ENCODE measurements at regions not wholly inside any gene's neighbourhood (a gene's known extent, or its start where the extent isn't known, plus 50 kb on each side); places are given as distances from the start of the nearest gene placed in this dataset.

- Histone ChIP-seq H3K79me2 (ENCODE audit: insufficient read depth, low read length) (no peaks in the 10 kb centered on the region), H4K20me1 (ENCODE audit: insufficient read depth, low read length, poor library complexity, severe bottlenecking) (no peaks in the 10 kb centered on the region), H3K9me3 (ENCODE audit: insufficient read depth, low read depth, low read length) (no peaks in the 10 kb centered on the region), H2AFZ (ENCODE audit: low read length) (no peak overlapping the region), H3K4me2 (ENCODE audit: low read depth, low read length, poor library complexity, severe bottlenecking) (no peak overlapping the region), H3K36me3 (ENCODE audit: insufficient read depth, low read length) (no peaks in the 10 kb centered on the region), H3K4me3 (ENCODE audit: low read length, poor library complexity, severe bottlenecking) (no peak overlapping the region), H3F3A (ENCODE audit: low read depth) (no peaks in the 10 kb centered on the region), H3K9ac (ENCODE audit: low read depth, low read length, poor library complexity, severe bottlenecking) (no peak overlapping the region), H3K9me2 (replicated peaks; ENCODE audit: low read depth, low read length) (no peaks in the 10 kb centered on the region), H3K27me3 (ENCODE audit: insufficient read depth, low read length, poor library complexity, severe bottlenecking) (no peaks in the 10 kb centered on the region), H3K4me1 (ENCODE audit: insufficient read depth, low read length, poor library complexity, severe bottlenecking) (no peaks in the 10 kb centered on the region)
- TF ChIP-seq CTCF (conservative IDR thresholded peaks at IDR 0.05; ENCODE audit: low read length), result no peak
- TF ChIP-seq EZH2phosphoT487 (IDR thresholded peaks at IDR 0.05; ENCODE audit: borderline replicate concordance), result no peak
Observed at GRCh38 chr7:121697731-121698316, 175.1 kb upstream of the PTPRZ1 start.

- Histone ChIP-seq H3K9me3 (ENCODE audit: insufficient read depth, low read depth, low read length) (no peaks in the 10 kb centered on the region), H3F3A (ENCODE audit: low read depth) (no peaks in the 10 kb centered on the region), H3K36me3 (ENCODE audit: insufficient read depth, low read length) (no peaks in the 10 kb centered on the region), H2AFZ (ENCODE audit: low read length) (no peak overlapping the region), H3K27me3 (ENCODE audit: insufficient read depth, low read length, poor library complexity, severe bottlenecking) (no peaks in the 10 kb centered on the region), H4K20me1 (ENCODE audit: insufficient read depth, low read length, poor library complexity, severe bottlenecking) (no peaks in the 10 kb centered on the region), H3K9me2 (replicated peaks; ENCODE audit: low read depth, low read length) (no peaks in the 10 kb centered on the region), H3K4me3 (ENCODE audit: low read length, poor library complexity, severe bottlenecking) (no peak overlapping the region), H3K4me2 (ENCODE audit: low read depth, low read length, poor library complexity, severe bottlenecking) (no peak overlapping the region), H3K9ac (ENCODE audit: low read depth, low read length, poor library complexity, severe bottlenecking) (no peak overlapping the region), H3K4me1 (ENCODE audit: insufficient read depth, low read length, poor library complexity, severe bottlenecking) (no peaks in the 10 kb centered on the region), H3K79me2 (ENCODE audit: insufficient read depth, low read length) (no peaks in the 10 kb centered on the region)
- TF ChIP-seq EZH2phosphoT487 (IDR thresholded peaks at IDR 0.05; ENCODE audit: borderline replicate concordance) (no peak), CTCF (conservative IDR thresholded peaks at IDR 0.05; ENCODE audit: low read length) (no peak)
Observed at GRCh38 chr7:121696954-121697353, 176.0 kb upstream of the PTPRZ1 start.

GRCh38 chr7:121689749-121690148 is 183.2 kb upstream of the PTPRZ1 start:
- Histone ChIP-seq H3K79me2 (ENCODE audit: insufficient read depth, low read length) (no peaks in the 10 kb centered on the region), H3K4me2 (ENCODE audit: low read depth, low read length, poor library complexity, severe bottlenecking) (no peak overlapping the region)

More at GRCh38 chr7:121689749-121690148, 183.2 kb upstream of the PTPRZ1 start:
- Histone ChIP-seq H3K4me3 (ENCODE audit: low read length, poor library complexity, severe bottlenecking) (no peak overlapping the region), H2AFZ (ENCODE audit: low read length) (no peak overlapping the region), H3K9ac (ENCODE audit: low read depth, low read length, poor library complexity, severe bottlenecking) (no peak overlapping the region), H3F3A (ENCODE audit: low read depth) (no peaks in the 10 kb centered on the region), H3K9me3 (ENCODE audit: insufficient read depth, low read depth, low read length) (no peaks in the 10 kb centered on the region), H3K9me2 (replicated peaks; ENCODE audit: low read depth, low read length) (no peaks in the 10 kb centered on the region), H4K20me1 (ENCODE audit: insufficient read depth, low read length, poor library complexity, severe bottlenecking) (no peaks in the 10 kb centered on the region), H3K36me3 (ENCODE audit: insufficient read depth, low read length) (no peaks in the 10 kb centered on the region), H3K4me1 (ENCODE audit: insufficient read depth, low read length, poor library complexity, severe bottlenecking) (no peaks in the 10 kb centered on the region), H3K27me3 (ENCODE audit: insufficient read depth, low read length, poor library complexity, severe bottlenecking) (no peaks in the 10 kb centered on the region)
- TF ChIP-seq EZH2phosphoT487 (IDR thresholded peaks at IDR 0.05; ENCODE audit: borderline replicate concordance) (no peak), CTCF (conservative IDR thresholded peaks at IDR 0.05; ENCODE audit: low read length) (no peak)

Measured in Loucy (cell line).